HG02938 (cell line): ENCODE measurements at regions not wholly inside any gene's neighbourhood (a gene's known extent, or its start where the extent isn't known, plus 50 kb on each side); places are given as distances from the start of the nearest gene placed in this dataset.
"Not testable (repeated sequence)": the region's sequence is repeated elsewhere in the genome, so short reads cannot be mapped to it uniquely, and the experiment has no call there.

ENCODE experiments used
- ATAC-seq: cut with Tn5 transposase; IDR thresholded peaks from one replicate; pipeline ENCODE4 v1.9.1; 2021; ENCODE audit warnings: mild to moderate bottlenecking, moderate library complexity; ENCODE audit not compliant: unreplicated experiment

DNA sequence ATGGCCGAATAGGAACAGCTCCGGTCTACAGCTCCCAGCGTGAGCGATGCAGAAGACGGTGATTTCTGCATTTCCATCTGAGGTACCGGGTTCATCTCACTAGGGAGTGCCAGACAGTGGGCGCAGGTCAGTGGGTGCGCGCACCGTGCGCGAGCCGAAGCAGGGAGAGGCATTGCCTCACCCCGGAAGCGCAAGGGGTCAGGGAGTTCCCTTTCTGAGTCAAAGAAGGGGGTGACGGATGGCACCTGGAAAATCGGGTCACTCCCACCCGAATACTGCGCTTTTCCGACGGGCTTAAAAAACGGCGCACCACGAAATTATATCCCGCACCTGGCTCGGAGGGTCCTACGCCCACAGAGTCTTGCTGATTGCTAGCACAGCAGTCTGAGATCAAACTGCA is 572.8 kb upstream of the AGA start:
- not testable (repeated sequence) for ATAC-seq

DNA sequence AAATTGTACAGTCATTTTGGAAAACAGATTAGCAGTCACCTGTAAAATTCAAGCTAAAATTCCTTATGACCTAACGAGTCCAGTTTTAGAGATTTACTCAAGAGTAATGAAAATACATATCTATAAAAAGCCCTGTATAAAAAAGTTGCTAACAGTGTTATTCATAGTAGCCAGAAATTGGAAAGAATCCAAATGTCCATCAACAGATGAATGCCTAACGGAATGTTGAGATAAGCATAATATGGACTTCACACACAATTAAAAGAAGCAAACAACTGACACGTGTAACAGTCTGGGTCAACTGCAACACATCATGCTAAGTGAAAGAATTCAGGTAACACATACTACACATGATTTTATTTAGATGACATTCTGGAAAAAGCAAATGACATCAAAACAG is 584.8 kb upstream of the AGA start:
- no peak for ATAC-seq

DNA sequence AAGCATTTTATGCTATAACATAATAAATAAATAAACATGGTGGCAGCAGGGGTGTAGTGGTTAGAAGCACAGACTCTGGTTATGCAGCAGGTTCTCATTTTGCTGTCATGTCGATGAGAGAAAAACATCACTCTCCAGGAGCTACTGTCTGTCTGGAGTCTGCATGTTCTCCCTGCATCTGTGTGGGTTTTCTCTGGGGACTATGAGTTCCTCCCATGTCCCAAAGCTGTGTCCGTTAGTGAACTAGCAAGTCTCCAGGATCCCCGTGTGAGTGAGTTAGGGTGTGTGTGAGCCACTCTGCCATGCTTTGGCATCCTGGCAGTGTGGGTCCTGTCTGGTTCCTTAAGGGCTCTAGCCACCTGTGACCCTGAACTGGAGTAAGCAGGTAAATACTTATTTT is 585.6 kb upstream of the AGA start:
- ATAC-seq: no peak

DNA sequence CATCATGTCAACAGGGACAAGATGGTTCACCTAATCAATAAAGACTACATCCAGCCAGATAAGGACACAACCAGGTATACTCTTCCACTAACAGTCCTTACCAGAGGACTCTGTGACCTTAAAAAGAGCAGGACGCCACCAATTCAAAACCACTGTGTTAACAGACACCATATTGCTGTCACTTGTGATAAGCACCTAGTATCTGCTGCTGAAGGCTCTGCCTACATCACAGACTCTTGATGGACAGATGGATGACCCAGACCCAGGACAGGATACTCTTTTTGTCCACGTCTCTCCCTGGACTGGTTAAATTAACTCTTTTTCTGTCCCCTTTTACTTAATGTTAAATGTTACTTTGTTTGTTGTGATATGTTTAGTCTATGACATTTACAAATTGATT is 586.2 kb upstream of the AGA start:
- ATAC-seq: no peak

DNA sequence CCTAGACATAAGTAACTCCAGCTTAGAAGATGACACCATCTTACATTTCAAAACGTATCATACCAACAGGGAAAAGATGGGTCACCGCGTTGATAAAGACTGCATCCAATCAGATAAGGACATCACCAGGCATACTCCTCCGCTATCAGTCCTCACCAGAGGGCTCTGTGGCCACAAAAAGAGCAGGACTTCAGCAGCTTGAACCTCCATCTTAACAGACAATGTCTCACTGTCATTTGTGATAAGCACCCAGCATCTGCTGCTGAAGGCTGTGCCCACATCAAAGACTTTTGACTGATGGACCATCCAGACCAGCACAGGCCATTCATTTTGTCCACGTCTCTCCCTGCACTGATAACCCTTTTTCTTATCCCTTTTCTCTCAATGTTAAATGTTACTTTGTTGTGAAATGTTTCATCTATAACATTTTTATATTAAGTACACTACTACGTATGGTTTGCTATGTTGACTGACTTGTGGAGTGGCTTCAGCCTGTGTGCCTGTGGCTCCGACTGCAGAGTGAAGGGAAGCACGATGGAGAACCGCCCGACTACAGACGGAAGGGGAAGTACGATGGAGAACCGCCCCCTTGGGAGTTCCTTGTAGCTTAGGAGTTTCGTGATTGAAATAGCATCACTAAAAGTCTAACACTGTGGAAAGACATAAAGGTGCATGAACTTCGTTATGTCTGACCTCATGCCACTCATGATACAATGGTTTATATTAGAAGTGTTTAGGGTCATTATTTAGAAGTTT is 595.4 kb upstream of the AGA start:
- ATAC-seq: no peak

DNA sequence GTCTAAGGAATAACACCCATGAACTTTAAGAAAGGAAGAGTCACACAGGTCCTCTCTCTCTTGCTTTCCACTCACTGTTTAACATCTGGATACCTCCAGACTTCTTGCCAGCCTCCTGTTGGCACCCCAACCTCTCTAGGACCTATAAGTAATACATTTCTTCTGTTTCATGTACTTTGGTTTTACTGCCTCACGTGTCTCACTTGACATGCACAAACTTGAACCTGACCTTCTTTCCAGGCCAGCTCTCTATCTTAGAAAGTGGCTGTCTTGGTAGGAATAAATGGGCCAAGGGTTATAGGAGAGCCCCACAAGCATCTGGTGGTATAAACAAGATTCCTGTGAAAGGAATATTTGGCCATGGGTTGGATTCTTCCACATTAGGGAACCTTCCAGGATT is 614.8 kb upstream of the AGA start:
- no peak for ATAC-seq

DNA sequence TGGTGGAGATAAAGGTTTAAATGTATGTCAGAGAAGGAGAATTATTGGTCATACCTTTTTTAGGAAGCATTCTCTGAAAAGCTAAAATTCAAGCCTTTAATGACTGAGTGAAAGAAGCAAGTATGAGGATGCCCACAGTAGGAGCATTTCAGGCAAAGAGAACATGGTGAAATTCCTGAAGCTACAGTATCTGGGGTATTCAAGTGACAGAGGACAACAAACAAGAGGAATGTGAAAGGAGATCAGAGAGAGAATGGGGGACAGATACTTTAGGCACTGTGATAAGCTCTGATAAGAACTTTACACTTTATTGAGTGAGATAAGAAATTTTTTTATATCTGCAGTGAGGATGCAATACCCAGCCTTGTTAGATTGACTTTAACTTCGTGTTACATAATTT is 621.3 kb upstream of the AGA start:
- no peak for ATAC-seq

DNA sequence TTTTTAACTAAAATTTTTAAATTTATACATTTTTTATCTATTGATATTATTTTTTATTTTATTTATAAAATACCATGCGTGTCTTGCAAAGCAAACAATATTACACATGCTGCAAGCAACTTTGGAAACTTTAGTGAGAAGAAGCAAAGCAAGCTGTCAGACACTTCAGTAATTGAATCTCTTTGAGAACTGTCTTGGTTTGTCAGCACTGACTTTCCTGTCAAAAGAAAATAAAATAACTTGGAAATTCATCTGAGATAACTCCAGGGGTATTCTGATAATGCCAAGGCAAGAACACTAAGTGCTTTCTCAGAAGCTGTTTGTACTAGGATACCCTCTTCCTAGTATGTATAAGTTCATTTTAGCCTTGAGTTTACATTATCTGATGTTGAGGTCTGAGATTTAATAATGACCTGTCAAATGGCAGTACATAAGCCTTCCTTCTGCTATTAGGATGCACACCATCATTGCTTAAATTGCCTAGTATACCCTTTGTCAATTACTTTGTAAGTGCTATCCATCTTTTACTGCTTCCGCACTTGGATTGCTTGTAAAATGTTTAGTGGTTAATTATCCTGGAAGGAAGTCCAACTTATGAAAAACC is 624.2 kb upstream of the AGA start:
- ATAC-seq: no peak

DNA sequence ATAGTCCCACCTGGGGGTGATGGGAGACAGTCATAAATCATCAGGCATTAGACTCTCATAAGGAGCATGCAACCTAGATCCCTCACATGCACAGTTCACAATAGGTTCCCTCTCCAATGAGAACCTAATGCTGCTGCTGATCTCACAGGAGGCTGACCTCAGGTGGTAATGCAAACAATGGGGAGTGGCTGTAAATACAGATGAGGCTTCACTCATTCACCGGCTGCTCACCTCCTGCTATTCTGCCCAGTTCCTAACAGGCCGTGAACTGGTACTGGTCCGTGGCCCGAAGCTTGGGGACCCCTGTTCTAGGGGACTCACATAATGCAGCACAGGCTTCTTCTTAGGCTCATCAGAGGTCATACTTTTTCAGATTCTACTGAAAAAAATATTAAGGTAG is 625.9 kb upstream of the AGA start:
- no peak for ATAC-seq

DNA sequence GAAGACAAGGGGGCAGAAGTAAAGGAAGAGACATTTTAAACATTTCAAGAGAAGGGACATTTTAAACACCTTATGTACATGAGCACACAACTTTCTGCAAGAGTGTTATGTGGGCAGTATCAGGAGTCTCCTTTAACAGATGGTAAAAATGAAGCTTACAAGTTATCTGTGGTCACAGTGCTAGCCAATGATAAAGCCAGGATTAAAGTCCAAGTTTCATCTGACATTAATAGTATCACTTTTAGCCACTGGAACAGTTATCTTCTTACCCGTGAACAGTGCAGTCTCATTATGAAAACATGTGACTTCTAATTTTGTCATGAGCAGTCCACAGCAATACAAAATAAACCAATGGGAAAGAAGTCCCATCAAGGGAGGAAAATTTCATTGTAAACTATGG is 627.9 kb upstream of the AGA start:
- ATAC-seq: no peak

DNA sequence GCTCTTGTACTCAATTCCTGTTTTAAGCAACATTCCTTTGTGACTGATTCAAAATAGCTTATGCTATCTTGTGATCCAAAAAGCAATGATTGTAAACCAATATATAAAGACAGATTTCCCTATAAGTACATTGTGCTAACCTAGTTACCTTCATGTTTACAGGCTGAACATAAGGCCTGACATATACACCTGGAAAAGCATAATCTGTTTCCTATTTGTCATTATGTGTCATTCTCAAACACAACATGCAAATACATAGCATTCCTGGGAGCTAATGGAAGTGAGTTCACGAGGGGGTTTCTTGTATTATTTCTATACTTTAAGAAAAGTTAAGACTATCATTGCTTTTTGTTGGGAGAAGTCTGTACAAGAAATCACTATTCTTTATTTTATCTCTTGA is 638.1 kb upstream of the AGA start:
- no peak for ATAC-seq

DNA sequence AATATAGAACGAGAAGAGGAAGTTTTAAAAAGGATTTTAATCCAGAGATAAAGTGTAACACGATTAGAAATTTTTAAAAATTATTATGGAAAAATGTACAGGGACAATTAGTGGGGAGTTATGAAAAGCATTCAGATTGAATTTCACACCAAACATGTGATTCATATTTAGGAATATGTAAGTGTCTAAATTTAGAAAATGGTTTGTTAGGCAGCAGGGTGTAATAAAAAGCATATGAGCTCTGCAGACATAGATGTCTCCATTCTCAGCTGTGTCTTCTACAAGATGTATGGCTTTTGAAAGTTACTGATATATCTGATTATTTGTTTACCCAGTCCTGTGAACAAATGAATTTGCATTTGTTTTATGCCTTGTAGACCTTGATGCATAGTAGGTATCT is 638.9 kb upstream of the AGA start:
- no peak for ATAC-seq

DNA sequence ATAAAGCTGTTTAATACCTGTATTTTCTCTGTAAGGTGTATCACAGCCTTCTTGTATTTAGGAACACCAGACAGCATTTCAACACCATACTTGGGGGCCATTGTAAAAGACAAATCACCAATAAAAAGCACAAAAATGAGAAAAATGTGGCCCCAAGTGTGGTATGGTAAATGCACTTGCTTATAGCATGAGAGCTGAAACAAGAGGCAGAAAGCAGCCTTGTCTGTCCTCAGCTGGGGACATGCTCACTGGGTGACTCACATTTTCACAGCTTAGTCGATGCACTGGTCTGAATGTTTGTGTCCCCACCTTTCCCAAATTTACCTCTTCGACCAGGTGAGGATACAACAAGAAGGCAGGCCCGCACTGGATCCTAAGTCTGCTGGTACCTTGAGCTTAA is 639.7 kb upstream of the AGA start:
- ATAC-seq: no peak

DNA sequence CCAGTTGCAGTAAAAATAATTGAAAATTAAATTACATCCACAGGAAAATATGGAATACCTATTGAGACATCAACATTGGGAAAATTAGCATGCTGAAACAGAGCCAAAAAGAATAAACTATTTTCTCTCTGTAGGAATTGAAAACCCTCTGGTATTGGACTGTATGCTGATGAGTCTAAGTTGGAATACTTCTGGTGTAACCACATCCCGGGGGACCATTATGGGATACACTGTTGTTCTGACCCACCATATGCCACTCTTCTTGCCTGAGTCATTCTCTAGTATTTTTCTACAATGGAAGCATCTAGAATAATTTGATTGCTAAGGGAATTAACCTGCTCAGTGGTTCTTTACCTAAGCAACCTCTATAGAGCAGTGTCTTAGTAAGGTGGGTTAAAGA is 640.7 kb upstream of the AGA start:
- ATAC-seq: no peak

DNA sequence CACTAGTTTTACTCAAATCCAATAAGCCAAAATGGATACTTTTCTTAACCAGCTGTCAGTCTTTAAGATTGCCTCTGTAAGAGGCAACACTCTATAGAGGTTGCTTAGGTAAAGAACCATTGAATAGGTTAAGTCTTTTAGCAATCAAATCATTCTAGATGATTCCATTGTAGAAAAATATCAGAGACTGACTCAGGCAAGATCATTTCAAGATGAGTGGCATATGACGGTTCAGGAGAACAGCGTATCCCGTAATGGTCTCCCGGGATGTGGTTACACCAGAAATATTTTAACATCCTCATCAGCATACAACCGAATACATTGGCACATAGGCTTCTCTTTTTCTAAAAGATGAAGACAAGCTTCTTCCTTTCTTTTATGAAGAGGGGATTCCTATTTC is 641.7 kb upstream of the AGA start:
- no peak for ATAC-seq

DNA sequence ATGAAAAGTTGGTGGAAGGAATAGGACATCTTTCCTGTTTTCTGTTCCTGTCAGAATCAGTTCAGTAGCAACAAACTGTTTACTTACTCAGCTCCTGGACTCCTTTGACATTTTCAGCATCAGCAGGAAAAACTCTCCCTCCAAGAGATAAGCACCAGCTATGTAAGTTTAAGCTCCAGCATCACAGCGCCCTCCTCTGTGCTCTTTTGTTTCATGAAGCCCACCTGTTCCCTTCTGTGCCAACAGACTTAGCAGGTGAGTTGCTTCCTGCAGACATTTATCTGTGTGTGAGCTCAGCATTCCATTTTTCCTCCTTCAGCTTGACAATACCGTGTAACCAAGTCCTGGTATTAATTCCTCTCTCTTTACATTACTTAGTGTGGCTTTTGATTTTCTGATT is 644.1 kb upstream of the AGA start:
- ATAC-seq: no peak

DNA sequence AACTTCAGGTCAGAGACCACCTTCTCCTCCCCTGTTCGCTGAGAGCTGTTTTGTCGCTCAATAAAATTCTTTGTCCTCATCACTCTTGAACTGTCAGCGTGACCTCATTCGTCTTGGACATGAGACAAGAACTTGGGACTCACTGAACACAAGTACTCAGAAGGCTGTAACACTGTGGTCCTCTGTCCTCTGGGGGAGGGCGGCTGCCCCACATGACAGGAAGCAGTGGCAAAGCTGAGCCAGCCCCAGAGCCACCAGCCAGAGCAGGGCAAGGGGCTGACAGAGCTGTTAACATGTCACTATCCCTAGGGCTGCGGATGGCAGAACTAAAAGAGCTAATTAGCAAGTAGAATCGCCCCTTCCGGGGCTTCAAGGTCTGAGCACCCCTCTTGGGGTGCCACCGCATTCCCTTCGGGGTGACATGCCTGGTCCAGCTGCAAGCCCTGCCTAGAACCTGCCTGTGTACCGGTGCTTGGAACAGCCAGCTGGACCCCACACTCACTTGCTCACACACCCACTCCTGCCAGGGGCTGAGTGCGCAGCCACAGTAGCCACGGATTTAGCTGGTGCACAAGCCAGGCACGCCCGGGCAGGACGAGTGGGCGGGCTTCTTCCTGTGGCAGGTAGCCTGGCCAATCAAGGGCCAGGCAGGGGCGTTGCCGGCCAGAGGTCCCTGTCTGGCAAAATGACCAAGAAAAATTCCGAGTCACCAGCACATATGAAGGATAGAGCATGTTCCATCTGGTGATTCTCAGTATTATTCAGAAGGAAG is 648.6 kb upstream of the AGA start:
- no peak for ATAC-seq

DNA sequence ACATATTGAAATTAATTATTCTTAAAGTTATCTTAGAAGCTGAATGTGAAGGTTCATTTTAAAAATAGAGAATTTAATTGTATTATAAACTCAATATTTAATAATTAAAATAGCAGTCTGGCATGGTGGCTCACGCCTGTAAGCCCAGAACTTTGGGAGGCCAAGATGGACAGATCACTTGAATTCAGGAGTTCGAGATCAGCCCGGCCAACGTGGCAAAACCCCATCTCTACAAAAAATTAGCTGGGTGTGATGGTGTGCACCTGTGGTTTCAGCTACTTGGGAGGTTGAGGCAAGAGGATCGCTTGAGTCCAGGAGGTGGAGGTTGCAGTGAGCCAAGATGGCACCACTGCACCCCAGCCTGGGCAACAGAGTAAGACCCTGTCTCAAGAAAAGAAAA is 659.9 kb upstream of the AGA start:
- ATAC-seq: no peak

DNA sequence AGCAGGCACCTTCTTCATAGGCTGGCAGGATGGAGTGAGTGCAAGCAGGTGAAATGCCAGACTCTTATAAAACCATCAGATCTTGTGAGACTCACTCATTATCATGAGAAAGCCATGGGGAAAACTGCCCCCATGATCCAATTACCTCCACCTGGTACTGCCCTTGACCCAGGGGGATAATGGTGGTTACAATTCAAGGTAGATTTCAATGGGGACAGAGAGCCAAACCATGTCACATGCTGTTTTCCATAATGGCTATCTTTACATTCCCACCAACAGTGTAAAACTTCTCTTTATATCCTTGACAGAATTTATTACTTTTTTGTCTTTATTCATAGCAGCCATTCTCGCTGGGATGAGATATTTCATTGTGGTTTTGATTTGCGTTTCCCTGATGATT is 663.0 kb upstream of the AGA start:
- no peak for ATAC-seq

DNA sequence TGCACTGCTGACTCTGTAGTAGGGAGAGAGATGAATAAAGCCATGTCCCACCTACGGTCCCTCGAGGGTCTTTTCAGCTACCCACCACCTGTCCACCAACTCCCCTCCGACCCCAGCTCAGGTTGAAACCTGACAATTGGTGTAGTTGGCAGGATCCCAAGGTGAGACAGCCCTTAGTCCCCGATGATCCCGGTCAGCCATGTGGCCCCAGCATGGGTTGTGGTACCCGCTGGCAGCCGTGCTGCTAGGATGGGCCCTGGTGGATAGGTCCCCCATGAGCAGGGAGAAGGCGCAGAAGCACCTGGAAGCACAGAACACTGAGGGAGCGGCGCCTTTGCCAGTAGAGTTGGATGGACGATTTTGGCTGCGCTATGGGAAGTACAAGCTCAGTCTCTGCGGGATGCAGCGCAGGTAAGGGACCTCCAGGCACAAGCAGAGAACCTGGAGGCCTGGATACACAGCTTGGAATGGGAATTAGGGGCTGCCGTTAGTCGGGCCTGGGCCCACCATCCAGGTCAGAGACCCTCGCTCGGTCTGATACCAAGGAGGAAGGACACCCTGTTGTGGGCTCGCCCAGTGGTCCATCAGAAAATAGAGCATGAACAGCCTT is 694.6 kb upstream of the AGA start:
- ATAC-seq: no peak

DNA sequence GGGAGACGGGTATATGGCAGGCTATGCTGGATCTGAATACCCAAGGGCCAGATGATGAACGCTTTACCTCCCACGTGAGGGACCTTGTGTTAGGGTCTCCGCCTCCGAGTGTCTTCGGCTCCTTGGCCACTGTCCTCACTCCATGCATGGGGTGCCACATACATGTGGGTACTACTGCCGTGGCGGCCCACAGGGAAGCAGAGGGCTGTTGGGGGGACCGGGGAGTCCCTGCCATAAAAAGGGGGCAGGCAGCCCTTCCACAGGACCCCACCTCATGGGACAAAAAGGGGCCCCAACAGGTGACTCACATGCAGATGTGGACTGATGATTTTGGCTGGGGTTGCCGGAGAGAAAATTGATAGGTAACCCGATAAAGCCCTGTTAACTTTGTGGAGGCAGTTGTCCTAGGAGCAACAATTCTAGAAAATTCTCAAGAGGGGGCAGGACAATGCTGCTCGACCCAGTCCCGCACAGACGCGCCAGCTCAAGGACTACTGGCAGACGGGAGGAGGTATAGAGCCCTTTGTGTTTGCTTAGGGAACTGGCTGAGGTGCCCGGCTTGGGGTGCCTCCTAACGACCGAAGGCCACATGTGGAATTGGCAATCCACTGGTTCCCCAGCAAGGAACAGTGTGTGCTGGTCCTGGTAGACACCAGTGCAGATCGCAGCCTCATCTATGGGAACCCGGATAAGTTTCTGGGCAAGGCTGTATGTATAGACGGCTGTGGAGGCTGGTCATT is 695.7 kb upstream of the AGA start:
- no peak for ATAC-seq
